Adrenal gland (tissue), 9 donors: ENCODE measurements at regions not wholly inside any gene's neighbourhood (a gene's known extent, or its start where the extent isn't known, plus 50 kb on each side); places are given as distances from the start of the nearest gene placed in this dataset.

Experiments used
- DNase-seq, 7 donors: peaks; one replicate each; pipeline ENCODE4 v3.0.0-alpha.2; 2019 to 2020
- H3K27ac ChIP-seq, 5 donors: fragments of 200-600 bp; sonication (generic) in 4 of 5; 1 replicate in 3 of 5; 2 replicates in 2 of 5; pipeline versions ENCODE4 v1.5.1 to v1.8.0; 2016 to 2020; ENCODE audit warnings: mild to moderate bottlenecking in 1 of 5
- H3K27me3 ChIP-seq: fragments of 200-600 bp; 2 replicates; pipeline ENCODE4 v1.8.0; 2021
- H3K36me3 ChIP-seq, 2 donors: fragments of 200-600 bp; replicated peaks in 1 of 2; 1 replicate in 1 of 2; 2 replicates in 1 of 2; pipeline versions ENCODE4 v1.5.1 to v1.8.0; 2018 to 2022
- H3K4me1 ChIP-seq, 2 donors: fragments of 200-600 bp; replicated peaks in 1 of 2; 1 replicate in 1 of 2; 2 replicates in 1 of 2; pipeline versions ENCODE4 v1.5.1 to v1.8.0; 2018 to 2021
- H3K4me3 ChIP-seq, 4 donors: fragments of 200-600 bp; sonication (generic) in 3 of 4; one replicate each; pipeline ENCODE4 v1.5.1; 2016 to 2018
- H3K9me3 ChIP-seq, 3 donors: fragments of 200-600 bp; sonication (generic) in 1 of 3; replicated peaks in 1 of 3; 1 replicate in 2 of 3; 2 replicates in 1 of 3; pipeline versions ENCODE4 v1.5.1 to v1.8.0; 2016 to 2021
- POLR2A ChIP-seq, 2 donors: fragments of 450-650 bp; IDR thresholded peaks; one replicate each; pipeline ENCODE4 v1.6.1; 2017; ENCODE audit warnings: antibody characterized with exemption in 2 of 2, mild to moderate bottlenecking in 2 of 2, moderate library complexity in 1 of 2
- WGBS, 4 donors: extraction: QIAGEN DNeasy Blood & Tissue Kit in 2 of 4; methylation state at CpG; one replicate each; pipeline versions ENCODE4 v1.1.5 to v1.1.7; 2013 to 2017; 5-methylcytosine and 5-hydroxymethylcytosine counted together
- intact Hi-C, 2 donors: fragments of 100-400 bp; cut with DNase I; formaldehyde crosslinking; loops; one replicate each; pipeline versions ENCODE4 v1.14.1 to v1.15.0; 2022 to 2023
- TF ChIP-seq, protein P1 (sequence below), 6 experiments: fragments of 450-650 bp in 4 of 6; fragments of 200-600 bp in 2 of 6; sonication (generic) in 1 of 6; IDR thresholded peaks; 1 replicate in 5 of 6; 2 replicates in 1 of 6; pipeline versions ENCODE4 v1.5.1 to v1.8.0; 2016 to 2021; ENCODE audit warnings: antibody characterized with exemption in 6 of 6, mild to moderate bottlenecking in 2 of 6, moderate library complexity in 1 of 6
- donor health status: healthy with polysubstance abuse.
- donor health status: Bipolar disorder and iron deficiency.
- donor health status: DM: yes; HTN: yes; CAD: no.
- donor health status: DM: no; HTN: no; CAD: no.
- donor health status: DM: no; HTN: no; CAD: no.

DNA sequence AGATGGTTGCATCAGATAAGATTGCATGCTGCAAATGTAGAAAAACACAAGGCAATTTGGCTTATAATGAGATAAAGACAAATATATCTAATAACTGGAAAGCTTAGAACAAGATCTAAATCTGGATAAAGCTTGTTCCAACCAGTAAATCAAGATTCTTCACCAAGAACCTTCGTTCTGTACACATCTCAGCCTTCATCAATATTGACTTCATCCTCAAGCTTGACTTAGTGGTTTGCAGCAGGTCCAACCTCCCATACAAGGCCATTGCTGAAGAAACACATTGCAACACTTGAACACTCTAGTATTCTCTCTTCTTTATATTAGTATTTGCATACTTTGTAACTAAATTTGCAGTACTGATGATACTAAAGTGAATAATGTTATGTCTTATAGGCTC is 407.6 kb downstream of the TLL1 start:
- no peak overlapping the region for H3K27ac ChIP-seq
- no peak for DNase-seq
- H3K9me3 ChIP-seq: no peaks in the 10 kb centered on the region
- 50 to 67% (median 63%) methylated on average over 1 of the region's 1 CpG for WGBS, 4 donors
- TF ChIP-seq, protein P1, sequence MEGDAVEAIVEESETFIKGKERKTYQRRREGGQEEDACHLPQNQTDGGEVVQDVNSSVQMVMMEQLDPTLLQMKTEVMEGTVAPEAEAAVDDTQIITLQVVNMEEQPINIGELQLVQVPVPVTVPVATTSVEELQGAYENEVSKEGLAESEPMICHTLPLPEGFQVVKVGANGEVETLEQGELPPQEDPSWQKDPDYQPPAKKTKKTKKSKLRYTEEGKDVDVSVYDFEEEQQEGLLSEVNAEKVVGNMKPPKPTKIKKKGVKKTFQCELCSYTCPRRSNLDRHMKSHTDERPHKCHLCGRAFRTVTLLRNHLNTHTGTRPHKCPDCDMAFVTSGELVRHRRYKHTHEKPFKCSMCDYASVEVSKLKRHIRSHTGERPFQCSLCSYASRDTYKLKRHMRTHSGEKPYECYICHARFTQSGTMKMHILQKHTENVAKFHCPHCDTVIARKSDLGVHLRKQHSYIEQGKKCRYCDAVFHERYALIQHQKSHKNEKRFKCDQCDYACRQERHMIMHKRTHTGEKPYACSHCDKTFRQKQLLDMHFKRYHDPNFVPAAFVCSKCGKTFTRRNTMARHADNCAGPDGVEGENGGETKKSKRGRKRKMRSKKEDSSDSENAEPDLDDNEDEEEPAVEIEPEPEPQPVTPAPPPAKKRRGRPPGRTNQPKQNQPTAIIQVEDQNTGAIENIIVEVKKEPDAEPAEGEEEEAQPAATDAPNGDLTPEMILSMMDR (IDR thresholded peaks at IDR 0.05): no peak
- TF ChIP-seq POLR2A (IDR thresholded peaks at IDR 0.05): no peak
- no peak overlapping the region for H3K4me3 ChIP-seq
- H3K4me1 ChIP-seq: no peaks in the 10 kb centered on the region
- no peaks in the 10 kb centered on the region for H3K27me3 ChIP-seq
- H3K36me3 ChIP-seq: no peaks in the 10 kb centered on the region
- intact Hi-C loops: no loop called here

- intact Hi-C loops: no loop called here
- Histone ChIP-seq H3K36me3 (no peaks in the 10 kb centered on the region), H3K4me1 (no peaks in the 10 kb centered on the region), H3K27ac (no peak overlapping the region), H3K9me3 (no peaks in the 10 kb centered on the region), H3K27me3 (no peaks in the 10 kb centered on the region), H3K4me3 (no peak overlapping the region)
- TF ChIP-seq, protein P1 (IDR thresholded peaks at IDR 0.05): no peak
- TF ChIP-seq POLR2A (IDR thresholded peaks at IDR 0.05): no peak
- WGBS, 4 donors: 0 to 50% (median 2%) methylated on average over 1 of the region's 1 CpG
- no peak for DNase-seq
Observed at GRCh38 chr4:166282081-166282770, 409.2 kb downstream of the TLL1 start.

DNA sequence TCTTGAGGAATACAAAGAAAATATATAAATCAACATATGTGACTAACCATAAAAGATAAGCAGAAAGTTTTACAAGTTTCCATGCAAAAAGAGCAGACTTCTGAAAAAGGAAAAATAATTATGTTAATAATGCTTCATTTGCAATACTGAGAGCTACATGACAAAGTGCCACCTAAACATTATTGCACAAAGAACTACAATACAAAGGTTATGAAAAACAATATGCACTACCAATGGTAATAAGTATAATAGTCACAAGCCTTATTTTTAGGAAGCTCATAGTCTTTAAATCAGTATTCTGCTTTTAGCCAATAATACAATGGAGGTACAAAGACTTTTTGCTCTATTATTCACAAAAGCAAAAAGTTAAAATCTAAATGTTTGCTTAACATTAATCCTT is 411.2 kb downstream of the TLL1 start:
- TF ChIP-seq POLR2A (IDR thresholded peaks at IDR 0.05): no peak
- TF ChIP-seq, protein P1 (IDR thresholded peaks at IDR 0.05): no peak
- H3K27ac ChIP-seq: no peak overlapping the region
- H3K4me1 ChIP-seq: no peaks in the 10 kb centered on the region
- H3K27me3 ChIP-seq: no peaks in the 10 kb centered on the region
- no peak overlapping the region for H3K4me3 ChIP-seq
- H3K9me3 ChIP-seq: no peaks in the 10 kb centered on the region
- intact Hi-C loops: no loop called here
- no peaks in the 10 kb centered on the region for H3K36me3 ChIP-seq
- DNase-seq: no peak

GRCh38 chr4:166290426-166290825 is 417.4 kb downstream of the TLL1 start:
- no peak for TF ChIP-seq POLR2A (IDR thresholded peaks at IDR 0.05)
- TF ChIP-seq, protein P1 (IDR thresholded peaks at IDR 0.05): no peak
- Histone ChIP-seq H3K9me3 (no peaks in the 10 kb centered on the region), H3K36me3 (no peaks in the 10 kb centered on the region), H3K27me3 (no peaks in the 10 kb centered on the region), H3K4me3 (no peak overlapping the region), H3K4me1 (no peaks in the 10 kb centered on the region), H3K27ac (no peak overlapping the region)
- intact Hi-C loops: no loop called here
- WGBS, 4 donors: 46 to 69% (median 55%) methylated on average over 4 of the region's 4 CpGs
- DNase-seq: no peak
